H9 (cell line): ENCODE measurements at regions not wholly inside any gene's neighbourhood (a gene's known extent, or its start where the extent isn't known, plus 50 kb on each side); places are given as distances from the start of the nearest gene placed in this dataset.

Experiments used
- DNase-seq: peaks from one replicate; pipeline ENCODE4 v3.0.0-alpha.2; 2017
- H2AFZ ChIP-seq: one replicate; pipeline ENCODE4 v1.6.1; 2013; ENCODE audit warnings: mild to moderate bottlenecking, low read length, control low read depth, moderate library complexity
- H2AK5ac ChIP-seq: 2 replicates; pipeline ENCODE4 v1.6.1; 2013; ENCODE audit warnings: low read length, control low read depth, mixed read lengths; ENCODE audit not compliant: insufficient read length
- H2BK120ac ChIP-seq: one replicate; pipeline ENCODE4 v1.6.1; 2013; ENCODE audit warnings: low read depth, mild to moderate bottlenecking, low read length, control low read depth, inconsistent platforms; ENCODE audit not compliant: poor library complexity, severe bottlenecking
- H2BK12ac ChIP-seq: 2 replicates; pipeline ENCODE4 v1.6.1; 2013; ENCODE audit warnings: low read length, control low read depth, mixed read lengths, low read depth; ENCODE audit not compliant: insufficient read length
- H2BK15ac ChIP-seq: 2 replicates; pipeline ENCODE4 v1.6.1; 2013; ENCODE audit warnings: low read depth, low read length, control low read depth
- H2BK20ac ChIP-seq: one replicate; pipeline ENCODE4 v1.6.1; 2013; ENCODE audit warnings: low read depth, mild to moderate bottlenecking, low read length, control low read depth, inconsistent platforms; ENCODE audit not compliant: poor library complexity, severe bottlenecking
- H2BK5ac ChIP-seq: 2 replicates; pipeline ENCODE4 v1.6.1; 2013; ENCODE audit warnings: low read length, control low read depth, mixed read lengths; ENCODE audit not compliant: insufficient read length
- H3K14ac ChIP-seq: 2 replicates; pipeline ENCODE4 v1.6.1; 2013; ENCODE audit warnings: low read length, control low read depth; ENCODE audit not compliant: insufficient read depth
- H3K18ac ChIP-seq: 2 replicates; pipeline ENCODE4 v1.6.1; 2013; ENCODE audit warnings: low read depth, mild to moderate bottlenecking, mixed read lengths, low read length, control low read depth; ENCODE audit not compliant: insufficient read length
- H3K23ac ChIP-seq: 2 replicates; pipeline ENCODE4 v1.6.1; 2013; ENCODE audit warnings: low read length, control low read depth, mixed read lengths, low read depth; ENCODE audit not compliant: insufficient read length
- H3K23me2 ChIP-seq: 2 replicates; pipeline ENCODE4 v1.6.1; 2013; ENCODE audit warnings: low read depth, mild to moderate bottlenecking, mixed read lengths, low read length, control low read depth; ENCODE audit not compliant: insufficient read length, poor library complexity, severe bottlenecking
- H3K27ac ChIP-seq: 2 replicates; pipeline ENCODE4 v1.5.1; 2013; ENCODE audit warnings: low read length, control low read depth, mixed read lengths, low read depth; ENCODE audit not compliant: insufficient read length
- H3K27me3 ChIP-seq: 2 replicates; pipeline ENCODE4 v1.6.1; 2013; ENCODE audit warnings: low read length, control low read depth, inconsistent platforms; ENCODE audit not compliant: insufficient read depth
- H3K4ac ChIP-seq: 2 replicates; pipeline ENCODE4 v1.6.1; 2013; ENCODE audit warnings: low read depth, mild to moderate bottlenecking, control low read depth, inconsistent platforms, low read length, moderate library complexity
- H3K4me1 ChIP-seq: 2 replicates; pipeline ENCODE4 v1.6.1; 2013; ENCODE audit warnings: low read length, control low read depth, inconsistent platforms; ENCODE audit not compliant: insufficient read depth
- H3K4me2 ChIP-seq: 2 replicates; pipeline ENCODE4 v1.6.1; 2013; ENCODE audit warnings: low read length, control low read depth, mixed read lengths; ENCODE audit not compliant: insufficient read length, insufficient read depth
- H3K56ac ChIP-seq: 2 replicates; pipeline ENCODE4 v1.6.1; 2013; ENCODE audit warnings: low read depth, mild to moderate bottlenecking, mixed read lengths, low read length, control low read depth; ENCODE audit not compliant: insufficient read length
- H3K79me1 ChIP-seq: 2 replicates; pipeline ENCODE4 v1.6.1; 2013; ENCODE audit warnings: low read depth, mild to moderate bottlenecking, moderate library complexity, low read length, control low read depth, inconsistent platforms; ENCODE audit not compliant: insufficient read depth, poor library complexity, severe bottlenecking
- H3K79me2 ChIP-seq: 2 replicates; pipeline ENCODE4 v1.6.1; 2013; ENCODE audit warnings: low read length, control low read depth, inconsistent platforms; ENCODE audit not compliant: insufficient read depth
- H3K9ac ChIP-seq: 2 replicates; pipeline ENCODE4 v1.6.1; 2013; ENCODE audit warnings: low read length, control low read depth, mixed read lengths; ENCODE audit not compliant: insufficient read length; ENCODE audit errors: extremely low read depth
- H3K9me3 ChIP-seq: one replicate; pipeline ENCODE4 v1.6.1; 2013; ENCODE audit warnings: low read depth, low read length, inconsistent platforms; ENCODE audit not compliant: control insufficient read depth
- H3T11ph ChIP-seq: one replicate; pipeline ENCODE4 v1.6.1; 2013; ENCODE audit warnings: mild to moderate bottlenecking, low read length, control low read depth, inconsistent platforms
- H4K20me1 ChIP-seq: one replicate; pipeline ENCODE4 v1.6.1; 2013; ENCODE audit not compliant: control insufficient read depth, insufficient read length, insufficient read depth
- H4K5ac ChIP-seq: 2 replicates; pipeline ENCODE4 v1.6.1; 2013; ENCODE audit warnings: low read depth, mild to moderate bottlenecking, mixed read lengths, low read length, control low read depth; ENCODE audit not compliant: insufficient read length
- H4K8ac ChIP-seq: replicated peaks from 2 replicates; pipeline ENCODE4 v1.6.1; 2013; ENCODE audit warnings: low read length, control low read depth, mixed read lengths, low read depth; ENCODE audit not compliant: insufficient read length
- H4K91ac ChIP-seq: 2 replicates; pipeline ENCODE4 v1.6.1; 2013; ENCODE audit warnings: low read depth, mild to moderate bottlenecking, moderate library complexity, mixed read lengths, low read length, control low read depth; ENCODE audit not compliant: insufficient read length
- H3K27ac Mint-ChIP-seq, 3 experiments: 2 replicates in 2 of 3; 3 replicates in 1 of 3; pipeline ENCODE4 v1.8.0; 2020 to 2021; ENCODE audit warnings: mixed read lengths in 3 of 3, mild to moderate bottlenecking in 1 of 3, moderate library complexity in 1 of 3
- H3K27me3 Mint-ChIP-seq: 2 replicates; pipeline ENCODE4 v1.8.0; 2021; ENCODE audit warnings: low read depth, mild to moderate bottlenecking, moderate library complexity, mixed read lengths
- H3K36me3 Mint-ChIP-seq, 3 experiments: 2 replicates in 2 of 3; 3 replicates in 1 of 3; pipeline ENCODE4 v1.8.0; 2020 to 2021; ENCODE audit warnings: low read depth in 3 of 3, mixed read lengths in 3 of 3; ENCODE audit not compliant: insufficient read depth in 1 of 3
- H3K4me1 Mint-ChIP-seq, 2 experiments: 2 replicates each; pipeline ENCODE4 v1.8.0; 2020; ENCODE audit warnings: mixed read lengths in 2 of 2
- H3K4me3 Mint-ChIP-seq, 2 experiments: 2 replicates in 1 of 2; 3 replicates in 1 of 2; pipeline ENCODE4 v1.8.0; 2020 to 2021; ENCODE audit warnings: mild to moderate bottlenecking in 2 of 2, mixed read lengths in 2 of 2, moderate library complexity in 1 of 2
- H3K9me3 Mint-ChIP-seq, 2 experiments: 2 replicates in 1 of 2; 3 replicates in 1 of 2; pipeline ENCODE4 v1.8.0; 2020; ENCODE audit warnings: mild to moderate bottlenecking in 2 of 2, mixed read lengths in 2 of 2, moderate library complexity in 1 of 2
- WGBS: extraction: QIAGEN DNeasy Blood & Tissue Kit; methylation state at CpG from one replicate; pipeline ENCODE4 v1.1.7; 2013; ENCODE audit warnings: missing lambda C conversion rate, low lambda C conversion rate, mixed read lengths; ENCODE audit not compliant: insufficient read length; ENCODE audit errors: extremely low coverage; 5-methylcytosine and 5-hydroxymethylcytosine counted together
- TF ChIP-seq, protein P1 (sequence below): fragments of 200-600 bp; sonication (generic); conservative IDR thresholded peaks from 3 replicates; pipeline ENCODE4 v1.8.0; 2021; ENCODE audit warnings: antibody characterized with exemption, mild to moderate bottlenecking

DNA sequence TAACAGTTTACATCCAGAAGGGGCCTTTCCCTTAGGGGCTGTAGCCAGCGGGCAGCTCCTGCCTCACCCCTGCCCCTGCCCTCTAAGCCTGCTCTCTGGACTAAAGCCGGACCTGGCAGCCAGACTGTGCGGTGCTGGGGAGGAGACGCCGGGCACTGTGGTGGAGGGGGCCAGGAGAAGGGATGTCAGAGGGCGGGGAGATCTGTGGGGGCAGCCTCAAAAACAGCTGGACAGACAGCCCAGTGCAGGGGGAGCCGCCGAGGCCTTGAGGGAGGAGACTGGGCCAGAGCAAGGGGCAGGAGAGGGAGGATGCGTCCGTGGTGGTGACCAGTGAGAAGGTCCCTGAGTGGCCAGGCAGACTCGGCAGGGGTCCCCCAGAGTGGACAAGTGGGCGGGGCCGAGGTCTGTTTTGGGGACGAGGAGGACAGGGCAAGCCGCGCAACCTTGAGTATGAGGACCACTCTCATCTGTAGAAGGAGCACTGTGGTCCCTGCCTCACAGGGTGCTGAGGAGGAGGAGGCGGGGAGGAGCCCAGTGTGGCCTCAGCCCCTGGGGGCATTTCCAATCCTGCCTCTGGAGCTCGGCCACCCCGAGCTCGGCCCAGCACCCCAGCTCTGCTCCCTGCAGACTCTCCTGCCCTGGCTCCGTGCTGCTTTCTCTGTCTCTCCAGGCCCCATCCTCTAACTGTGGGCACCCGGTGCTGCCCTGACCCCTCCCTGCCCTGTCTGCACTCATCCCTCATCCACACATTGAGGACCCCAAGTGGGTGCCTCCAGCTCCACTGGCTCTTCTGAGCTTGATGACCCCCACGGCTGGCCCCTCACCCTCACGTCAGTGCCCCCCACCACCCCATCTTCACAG, 59.2 kb upstream of the NKX1-1 start:
- H3K79me1 ChIP-seq, result no peaks in the 10 kb centered on the region
- H4K5ac ChIP-seq, result no peak overlapping the region
- no peaks in the 10 kb centered on the region for H3K23me2 ChIP-seq
- peaks cover under 1 to 7% of the 10 kb centered on the region in 2 experiments; a peak in 3 of 4 replicates for H3K4me1 Mint-ChIP-seq
- H2BK120ac ChIP-seq, result no peak overlapping the region
- H3K23ac ChIP-seq, result no peak overlapping the region
- H4K20me1 ChIP-seq, result no peaks in the 10 kb centered on the region
- no peak overlapping the region for H3K4me2 ChIP-seq
- H3K4me1 ChIP-seq, result no peaks in the 10 kb centered on the region
- H4K91ac ChIP-seq, result no peak overlapping the region
- H3K9me3 ChIP-seq, result no peaks in the 10 kb centered on the region
- H3K9ac ChIP-seq, result no peak overlapping the region
- H2BK15ac ChIP-seq, result no peak overlapping the region
- no peak overlapping the region for H3K4me3 Mint-ChIP-seq
- H3K14ac ChIP-seq, result no peak overlapping the region
- no peak overlapping the region for H4K8ac ChIP-seq
- H3K4ac ChIP-seq, result no peak overlapping the region
- H3K27ac ChIP-seq, result no peak overlapping the region
- H3K27me3 ChIP-seq, result no peaks in the 10 kb centered on the region
- TF ChIP-seq, protein P1, sequence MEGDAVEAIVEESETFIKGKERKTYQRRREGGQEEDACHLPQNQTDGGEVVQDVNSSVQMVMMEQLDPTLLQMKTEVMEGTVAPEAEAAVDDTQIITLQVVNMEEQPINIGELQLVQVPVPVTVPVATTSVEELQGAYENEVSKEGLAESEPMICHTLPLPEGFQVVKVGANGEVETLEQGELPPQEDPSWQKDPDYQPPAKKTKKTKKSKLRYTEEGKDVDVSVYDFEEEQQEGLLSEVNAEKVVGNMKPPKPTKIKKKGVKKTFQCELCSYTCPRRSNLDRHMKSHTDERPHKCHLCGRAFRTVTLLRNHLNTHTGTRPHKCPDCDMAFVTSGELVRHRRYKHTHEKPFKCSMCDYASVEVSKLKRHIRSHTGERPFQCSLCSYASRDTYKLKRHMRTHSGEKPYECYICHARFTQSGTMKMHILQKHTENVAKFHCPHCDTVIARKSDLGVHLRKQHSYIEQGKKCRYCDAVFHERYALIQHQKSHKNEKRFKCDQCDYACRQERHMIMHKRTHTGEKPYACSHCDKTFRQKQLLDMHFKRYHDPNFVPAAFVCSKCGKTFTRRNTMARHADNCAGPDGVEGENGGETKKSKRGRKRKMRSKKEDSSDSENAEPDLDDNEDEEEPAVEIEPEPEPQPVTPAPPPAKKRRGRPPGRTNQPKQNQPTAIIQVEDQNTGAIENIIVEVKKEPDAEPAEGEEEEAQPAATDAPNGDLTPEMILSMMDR, result no peak
- no peak overlapping the region for H2AK5ac ChIP-seq
- no peak overlapping the region; a peak in 1 of 7 replicates for H3K27ac Mint-ChIP-seq
- no peak overlapping the region for H2BK5ac ChIP-seq
- no peak overlapping the region for H2AFZ ChIP-seq
- H2BK20ac ChIP-seq, result no peak overlapping the region
- no peak overlapping the region for H2BK12ac ChIP-seq
- H3K18ac ChIP-seq, result no peak overlapping the region
- H3T11ph ChIP-seq, result no peak overlapping the region
- H3K36me3 Mint-ChIP-seq, result peaks cover 9 to 10% (median 9%) of the 10 kb centered on the region in 3 experiments
- H3K27me3 Mint-ChIP-seq, result peaks cover 7% of the 10 kb centered on the region
- WGBS, result no CpG with 5 or more reads among the region's 24 CpGs
- DNase-seq, result no peak
- H3K9me3 Mint-ChIP-seq, result peaks cover 12% of the 10 kb centered on the region in 2 experiments
- no peak overlapping the region for H3K56ac ChIP-seq
- H3K79me2 ChIP-seq, result no peaks in the 10 kb centered on the region
